T-helper 1 cell treated with Interleukin-12 subunit alpha and Interleukin-12 subunit beta and Interleukin-4 antibody, amounts not matched to agents 30 ng/mL and 1 ng/mL, for 36 hours (primary cell): ENCODE measurements at regions not wholly inside any gene's neighbourhood (a gene's known extent, or its start where the extent isn't known, plus 50 kb on each side); places are given as distances from the start of the nearest gene placed in this dataset.
"Not testable (repeated sequence)": the region's sequence is repeated elsewhere in the genome, so short reads cannot be mapped to it uniquely, and the experiment has no call there.

Experiments
- intact Hi-C: fragments of 100-400 bp; cut with micrococcal nuclease; formaldehyde crosslinking; loops from one replicate; pipeline ENCODE4 v1.15.1; 2024

DNA sequence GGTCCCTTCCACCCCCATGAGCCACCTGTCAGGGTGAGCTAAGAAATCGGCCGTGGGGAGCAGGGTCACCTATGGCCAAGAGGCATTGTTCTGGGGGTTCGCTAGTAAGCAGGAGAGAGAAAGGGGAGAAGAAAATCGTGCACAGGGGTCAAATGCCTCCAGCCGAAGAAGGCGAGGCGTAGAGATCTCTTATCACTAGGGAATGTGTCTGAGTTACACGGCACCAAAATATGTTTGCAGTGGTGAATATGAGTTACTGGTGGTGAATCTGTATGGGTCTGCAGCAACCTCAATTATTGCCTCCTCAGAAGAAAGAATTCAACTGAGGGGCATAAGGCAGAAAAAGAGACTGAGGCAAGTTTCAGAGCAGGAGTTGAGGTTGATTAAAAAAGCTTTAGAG lies 54.2 kb upstream of the RABGAP1L start:
- intact Hi-C loops: no loop called here

DNA sequence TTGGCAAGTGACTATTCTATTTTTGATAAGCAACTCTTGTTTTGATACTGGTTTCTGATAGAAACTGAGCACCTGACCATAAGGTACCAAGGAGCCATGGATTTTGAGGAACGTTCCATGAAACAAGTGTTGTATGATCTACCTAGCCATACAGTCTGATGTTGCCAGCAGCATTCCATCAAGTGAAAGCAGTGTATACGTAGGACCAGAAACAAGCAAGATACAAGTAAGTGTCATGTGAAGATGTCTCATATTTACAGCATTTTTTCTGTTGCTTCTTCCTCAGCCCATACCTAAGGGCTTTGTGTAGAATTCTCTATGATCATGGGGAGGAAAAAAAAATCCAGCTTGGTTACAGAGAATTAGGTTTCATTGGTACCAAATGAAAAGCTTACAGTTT lies 55.6 kb upstream of the RABGAP1L start:
- intact Hi-C loops: no loop called here

DNA sequence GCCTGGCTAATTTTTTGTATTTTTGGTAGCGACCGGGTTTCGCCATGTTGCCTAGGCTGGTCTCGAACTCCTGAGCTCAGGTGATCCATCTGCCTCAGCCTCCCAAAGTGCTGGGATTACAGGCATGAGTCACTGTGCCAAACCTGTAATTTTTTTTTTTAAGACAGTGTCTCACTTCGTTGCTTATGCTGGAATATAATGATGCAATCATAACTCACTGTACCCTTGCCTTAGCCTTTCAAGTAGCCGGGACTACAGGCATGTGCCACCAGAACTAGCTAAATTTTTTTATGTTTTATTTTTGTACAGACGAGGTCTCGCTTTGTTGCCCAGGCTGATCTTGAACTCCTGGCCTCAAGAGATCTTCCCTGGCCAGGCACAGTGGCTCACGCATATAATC lies 57.3 kb upstream of the RABGAP1L start:
- intact Hi-C loops: not testable (repeated sequence)

DNA sequence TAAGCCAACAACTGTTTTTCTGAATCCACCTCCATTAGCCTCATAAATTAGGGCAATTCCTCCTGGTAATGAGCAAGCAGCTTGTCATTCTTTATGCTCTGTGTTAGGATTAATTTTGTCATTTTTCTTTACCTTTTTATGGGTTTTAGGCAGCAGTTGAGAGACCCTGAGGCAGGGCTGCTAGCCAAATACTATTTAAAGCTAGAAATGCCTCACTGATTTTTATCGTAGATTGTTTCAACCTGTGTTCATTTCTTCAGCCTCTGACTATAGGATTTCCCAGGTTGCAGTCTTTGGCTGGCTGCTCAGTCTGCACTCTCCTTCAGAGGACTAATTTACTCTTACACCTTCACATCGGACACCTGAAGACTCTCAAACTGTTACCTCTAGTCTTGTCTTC lies 61.9 kb upstream of the RABGAP1L start:
- intact Hi-C loops: loop anchor here (10.0 kb wide), 2 partner anchors 117 to 647 kb away; no protein-coding TSS in a partner anchor

DNA sequence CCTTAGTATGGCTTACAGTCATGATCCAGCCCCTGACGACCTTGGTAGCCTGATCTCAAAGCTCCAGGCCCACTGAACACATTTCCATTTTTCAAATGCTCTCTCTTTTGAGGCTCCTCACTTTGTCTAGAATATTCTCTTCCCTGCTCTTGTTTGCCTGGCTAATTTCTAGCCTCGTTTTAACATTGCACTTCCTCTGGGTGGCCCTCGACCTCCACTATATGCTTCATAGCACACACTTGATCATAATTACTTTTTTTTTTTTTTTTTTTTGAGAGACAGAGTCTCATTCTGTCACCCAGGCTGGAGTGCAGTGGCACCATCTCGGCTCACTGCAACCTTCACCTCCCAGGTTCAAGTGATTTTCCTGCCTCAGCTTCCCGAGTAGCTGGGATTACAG lies 65.5 kb upstream of the RABGAP1L start:
- intact Hi-C loops: loop anchor here (10.0 kb wide), 2 partner anchors 121 to 651 kb away; no protein-coding TSS in a partner anchor

DNA sequence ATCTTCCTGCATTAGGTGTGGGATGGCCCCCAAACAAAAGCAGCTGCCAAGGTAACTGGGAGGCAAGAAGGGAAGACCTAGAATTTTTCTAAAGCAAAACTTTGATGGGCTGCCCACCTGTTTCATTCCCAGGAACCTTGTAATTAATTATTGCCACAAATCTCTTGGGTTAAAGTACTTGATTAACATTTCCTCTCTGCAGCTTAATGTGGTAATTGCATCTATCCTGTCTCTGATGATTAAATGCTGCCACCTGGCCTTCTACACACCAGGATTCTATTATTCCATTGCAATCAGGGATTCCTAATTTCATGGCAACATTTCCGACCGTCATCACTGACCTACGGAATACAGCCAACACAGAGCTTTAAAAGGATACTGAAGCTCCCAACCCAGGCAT lies 68.3 kb upstream of the RC3H1 start:
- intact Hi-C loops: loop anchor here (10.0 kb wide), 2 partner anchors 124 to 654 kb away; no protein-coding TSS in a partner anchor

DNA sequence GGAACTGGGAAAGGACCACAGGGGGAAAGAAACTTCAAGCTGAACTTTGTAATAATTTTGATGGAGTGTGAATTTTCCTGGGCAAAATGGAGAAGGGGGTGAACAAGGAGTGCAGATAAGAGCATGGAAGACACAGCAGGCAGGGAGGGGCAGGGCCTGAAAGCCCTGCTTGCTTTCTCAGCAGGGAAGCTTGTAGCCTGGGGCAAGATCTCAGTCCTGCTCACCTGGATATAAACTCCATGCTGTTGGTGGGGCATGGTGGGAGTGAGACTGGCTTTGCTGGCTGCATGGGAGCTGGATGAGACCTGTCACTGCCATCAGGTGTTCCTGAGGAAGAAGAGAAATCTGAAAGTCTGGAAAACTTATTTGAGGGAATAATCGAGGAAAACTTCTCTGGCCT lies 58.7 kb upstream of the RC3H1 start:
- intact Hi-C loops: no loop called here

DNA sequence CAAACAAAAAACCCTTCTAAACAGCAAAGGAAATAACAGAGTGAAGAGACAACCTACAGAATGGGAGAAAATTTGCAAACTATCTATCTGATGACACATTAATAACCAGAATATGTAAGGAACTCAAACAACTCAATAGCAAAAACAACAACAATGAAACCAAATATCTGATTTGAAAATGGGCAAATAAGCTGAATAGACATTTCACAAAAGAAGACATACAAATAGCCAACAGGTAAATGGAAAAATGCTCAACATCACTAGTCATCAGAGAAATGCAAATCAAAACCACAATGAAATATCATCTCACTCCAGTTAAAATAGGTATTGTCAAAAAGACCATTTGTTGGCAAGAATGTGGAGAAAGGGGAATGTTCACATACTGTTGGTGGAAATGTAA lies 57.6 kb upstream of the RC3H1 start:
- intact Hi-C loops: no loop called here

DNA sequence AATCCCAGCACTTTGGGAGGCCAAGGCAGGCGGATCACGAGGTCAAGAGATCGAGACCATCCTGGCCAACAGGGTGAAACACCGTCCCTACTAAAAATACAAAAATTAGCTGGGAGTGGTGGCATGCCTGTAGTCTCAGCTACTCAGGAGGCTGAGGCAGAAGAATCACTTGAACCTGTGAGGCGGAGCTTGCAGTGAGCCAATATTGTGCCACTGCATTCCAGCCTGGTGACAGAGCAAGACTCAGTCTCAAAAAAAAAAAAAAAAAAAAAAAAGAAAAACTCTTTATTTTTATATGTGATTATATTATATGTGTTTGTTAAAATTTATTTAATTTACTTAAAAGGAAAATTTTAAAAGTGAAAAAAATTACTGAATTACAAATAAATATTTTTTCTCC lies 56.8 kb upstream of the RC3H1 start:
- intact Hi-C loops: not testable (repeated sequence)

DNA sequence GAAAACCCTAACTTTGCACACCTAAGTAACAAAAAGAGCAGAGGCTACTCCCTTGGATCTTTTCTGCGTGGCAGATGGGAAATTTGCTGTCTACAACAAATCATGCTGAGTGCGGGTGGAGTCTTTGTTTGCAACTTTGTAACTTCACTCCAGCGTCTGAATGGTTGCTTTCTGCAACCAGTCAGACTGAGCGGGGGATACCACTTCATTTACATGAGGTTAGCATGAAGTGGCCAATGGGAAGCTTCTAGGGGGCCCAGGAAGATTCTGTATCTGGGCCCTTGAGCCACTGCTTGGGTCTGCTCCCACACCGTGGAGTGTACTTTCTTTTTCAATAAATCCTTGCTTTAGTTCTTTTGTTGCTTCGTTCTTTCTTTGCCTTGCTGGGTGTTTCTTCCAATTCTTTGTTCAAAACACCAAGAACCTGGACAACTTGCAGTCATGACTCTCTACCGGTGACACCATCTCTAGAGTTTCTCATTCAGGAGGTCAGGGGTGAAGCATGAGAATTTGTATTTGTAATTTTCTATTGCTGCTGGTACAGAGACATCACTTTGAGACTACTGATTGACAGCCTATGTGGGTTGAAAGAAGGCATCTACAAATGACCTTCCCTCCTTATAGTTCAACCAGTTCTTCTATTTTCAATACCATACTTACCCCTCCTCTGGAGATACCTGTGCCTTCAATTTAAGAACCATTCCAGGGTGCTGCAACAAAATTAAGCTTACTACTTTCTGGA lies 55.8 kb upstream of the RC3H1 start:
- intact Hi-C loops: no loop called here

DNA sequence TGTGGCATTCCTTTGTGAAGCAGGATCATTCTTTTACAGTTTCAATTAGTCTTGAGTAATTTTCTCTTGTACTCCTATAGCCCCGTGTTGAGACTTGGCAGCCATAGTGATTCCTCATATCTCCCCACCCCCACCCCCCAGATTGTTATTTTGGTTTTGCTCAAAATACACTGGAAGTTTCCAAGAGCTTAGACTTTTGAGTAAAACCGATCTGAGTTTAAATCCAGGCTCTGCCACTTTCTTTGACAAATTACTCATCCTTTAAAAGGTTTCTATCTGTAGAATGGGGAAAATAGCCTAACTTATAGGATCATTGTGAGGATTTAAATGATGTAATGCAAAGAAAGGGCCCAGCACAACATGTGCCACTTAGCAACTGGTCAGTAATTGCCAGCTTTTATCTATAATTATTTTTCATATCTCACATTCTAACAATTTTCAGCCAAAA lies 53.1 kb upstream of the RC3H1 start:
- intact Hi-C loops: no loop called here

DNA sequence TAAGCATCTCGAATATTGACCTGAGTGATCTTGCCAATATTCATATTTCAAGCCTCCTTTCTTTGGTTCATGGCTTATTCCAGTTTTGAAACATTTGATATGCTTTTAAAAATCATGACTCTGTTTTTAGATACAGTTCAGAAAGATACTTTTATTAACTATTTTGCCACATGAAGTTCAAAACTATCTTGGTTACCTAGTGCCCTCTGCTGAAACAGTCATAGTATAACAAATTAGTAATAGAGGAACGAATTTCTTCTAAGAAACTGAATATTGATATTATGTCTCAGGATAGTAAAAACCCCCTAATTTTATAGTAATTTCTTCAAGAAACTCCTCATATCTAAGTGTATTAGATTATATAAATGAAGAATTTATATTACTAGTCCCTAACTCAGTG lies 52.6 kb upstream of the RC3H1 start:
- intact Hi-C loops: loop anchor here (1.0 to 5.0 kb wide), 2 partner anchors 206 to 642 kb away; partner anchors contain the start of gene ZBTB37

DNA sequence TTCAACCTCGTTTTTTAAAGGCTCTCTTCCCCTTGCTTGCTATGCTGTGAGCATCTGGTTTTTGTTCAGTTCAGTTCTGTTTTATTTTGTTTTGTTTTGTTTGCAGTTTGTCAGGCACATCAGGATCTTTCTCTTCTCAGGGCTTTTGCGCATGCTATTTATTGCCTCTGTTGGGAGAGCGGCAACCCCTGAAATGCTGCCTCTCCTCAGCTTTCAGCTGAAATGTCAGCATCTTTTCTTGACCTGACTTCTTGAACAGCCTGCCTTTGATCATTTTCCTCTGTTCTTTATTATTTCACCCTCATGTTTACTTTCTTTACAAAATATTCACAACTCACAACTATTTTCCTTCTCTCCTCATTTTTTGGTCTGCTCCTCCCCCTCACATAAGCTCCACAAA lies 50.4 kb upstream of the RC3H1 start:
- intact Hi-C loops: loop anchor here (5.0 kb wide), 1 partner anchor 640 kb away; no protein-coding TSS in a partner anchor
